ENCODE measurements at regions not wholly inside any gene's neighbourhood (a gene's known extent, or its start where the extent isn't known, plus 50 kb on each side); places are given as distances from the start of the nearest gene placed in this dataset.

- Histone ChIP-seq H3K27me3 (replicated peaks in 1 of 4; ENCODE audit: control insufficient read depth in 3 of 4, extremely low read depth in 1 of 4, insufficient read depth in 3 of 4, low read length in 3 of 4) (no peaks in the 10 kb centered on the region), H2BK120ac (replicated peaks; ENCODE audit: low read depth, low read length) (no peak overlapping the region), H3K9ac (replicated peaks in 1 of 4; ENCODE audit: extremely low read depth in 1 of 4, low read depth in 3 of 4, low read length in 3 of 4) (no peak overlapping the region), H3K23me2 (ENCODE audit: low read depth, low read length) (no peaks in the 10 kb centered on the region), H4K5ac (ENCODE audit: insufficient read length, low read depth, low read length) (no peak overlapping the region), H2BK20ac (ENCODE audit: low read length) (no peak overlapping the region), H2BK15ac (ENCODE audit: low read length) (no peak overlapping the region), H3K4me3 (ENCODE audit: extremely low read depth in 1 of 4, insufficient read depth in 2 of 4, low read depth in 3 of 4, low read length in 4 of 4) (no peak overlapping the region), H4K8ac (ENCODE audit: extremely low read depth, insufficient read depth, low read length) (no peak overlapping the region), H3K79me1 (ENCODE audit: low read depth, low read length) (no peaks in the 10 kb centered on the region), H3K23ac (ENCODE audit: insufficient read length) (no peak overlapping the region), H3K79me2 (ENCODE audit: control insufficient read depth in 1 of 2, insufficient read depth in 2 of 2, low read length in 2 of 2) (no peaks in the 10 kb centered on the region), H3K4me1 (replicated peaks in 1 of 4; ENCODE audit: control insufficient read depth in 3 of 4, insufficient read depth in 4 of 4, low read length in 3 of 4) (no peaks in the 10 kb centered on the region), H3K4me2 (ENCODE audit: insufficient read depth in 1 of 2, low read depth in 2 of 2, low read length in 2 of 2) (no peak overlapping the region), H3K27ac (ENCODE audit: low read depth, low read length) (no peak overlapping the region), H2BK5ac (ENCODE audit: low read depth, low read length) (no peak overlapping the region), H3K18ac (ENCODE audit: extremely low read depth, low read length) (no peak overlapping the region), H4K91ac (replicated peaks; ENCODE audit: insufficient read length, low read length) (no peak overlapping the region), H3K56ac (replicated peaks; ENCODE audit: insufficient read length, low read depth, low read length) (no peak overlapping the region), H3K4ac (replicated peaks; ENCODE audit: insufficient read length, low read depth, low read length) (no peak overlapping the region), H3K14ac (ENCODE audit: insufficient read length) (no peak overlapping the region), H2AK5ac (ENCODE audit: low read depth, low read length) (no peak overlapping the region), H2BK12ac (ENCODE audit: low read depth, low read length) (no peak overlapping the region), H2AFZ (ENCODE audit: low read length) (no peak overlapping the region), H3K36me3 (ENCODE audit: control insufficient read depth in 2 of 4, insufficient read depth in 4 of 4, low read length in 3 of 4) (no peaks in the 10 kb centered on the region), H3K9me3 (ENCODE audit: insufficient read depth in 2 of 2, low read depth in 1 of 2, low read length in 1 of 2) (no peaks in the 10 kb centered on the region), H4K20me1 (replicated peaks in 1 of 2; ENCODE audit: control insufficient read depth in 1 of 2, insufficient read depth in 2 of 2, low read length in 2 of 2) (no peaks in the 10 kb centered on the region)
- ChIA-PET POLR2A (ENCODE audit: partially characterized antibody) (no interaction called here), CTCF (ENCODE audit: partially characterized antibody) (interaction anchor here (1.0 to 1.3 kb wide), 2 partner anchors 16 to 39 kb away, joined by 3 to 5 read pairs; no protein-coding TSS in a partner anchor)
- WGBS, 2 experiments (ENCODE audit: extremely low coverage in 1 of 2, insufficient coverage in 1 of 2, insufficient read length in 1 of 2, insufficient replicate concordance in 2 of 2, low coverage in 1 of 2, low lambda C conversion rate in 2 of 2, missing lambda C conversion rate in 1 of 2), result 93% methylated on average over 1 of the region's 1 CpG; no CpG with 5 or more reads in 1 of the 2 experiments
- TF ChIP-seq TAF1 (IDR thresholded peaks at IDR 0.05; ENCODE audit: low read depth, low read length) (no peak), CHD2 (IDR thresholded peaks at IDR 0.05; ENCODE audit: low read length) (no peak), POLR2AphosphoS5 (IDR thresholded peaks at IDR 0.05; ENCODE audit: low read depth, low read length) (no peak), ASH2L (IDR thresholded peaks at IDR 0.05; ENCODE audit: low read length) (no peak), POU5F1 (IDR thresholded peaks at IDR 0.05; ENCODE audit: low read depth, low read length) (no peak), CEBPB (IDR thresholded peaks at IDR 0.05; ENCODE audit: low read depth, low read length) (no peak), SP2 (IDR thresholded peaks at IDR 0.05; ENCODE audit: low read length) (no peak)
- FAIRE-seq, result no peak
- DNase-seq (ENCODE audit: low read depth in 1 of 2, low spot score in 2 of 2), result no peak
Observed at GRCh38 chr2:48901015-48901343, 145.5 kb upstream of the LHCGR start.
